GM21723 (cell line): ENCODE measurements at regions not wholly inside any gene's neighbourhood (a gene's known extent, or its start where the extent isn't known, plus 50 kb on each side); places are given as distances from the start of the nearest gene placed in this dataset.

Source experiments
- ATAC-seq: cut with Tn5 transposase; IDR thresholded peaks from one replicate; pipeline ENCODE4 v1.9.1; 2021; ENCODE audit warnings: mild to moderate bottlenecking, moderate library complexity; ENCODE audit not compliant: unreplicated experiment

DNA sequence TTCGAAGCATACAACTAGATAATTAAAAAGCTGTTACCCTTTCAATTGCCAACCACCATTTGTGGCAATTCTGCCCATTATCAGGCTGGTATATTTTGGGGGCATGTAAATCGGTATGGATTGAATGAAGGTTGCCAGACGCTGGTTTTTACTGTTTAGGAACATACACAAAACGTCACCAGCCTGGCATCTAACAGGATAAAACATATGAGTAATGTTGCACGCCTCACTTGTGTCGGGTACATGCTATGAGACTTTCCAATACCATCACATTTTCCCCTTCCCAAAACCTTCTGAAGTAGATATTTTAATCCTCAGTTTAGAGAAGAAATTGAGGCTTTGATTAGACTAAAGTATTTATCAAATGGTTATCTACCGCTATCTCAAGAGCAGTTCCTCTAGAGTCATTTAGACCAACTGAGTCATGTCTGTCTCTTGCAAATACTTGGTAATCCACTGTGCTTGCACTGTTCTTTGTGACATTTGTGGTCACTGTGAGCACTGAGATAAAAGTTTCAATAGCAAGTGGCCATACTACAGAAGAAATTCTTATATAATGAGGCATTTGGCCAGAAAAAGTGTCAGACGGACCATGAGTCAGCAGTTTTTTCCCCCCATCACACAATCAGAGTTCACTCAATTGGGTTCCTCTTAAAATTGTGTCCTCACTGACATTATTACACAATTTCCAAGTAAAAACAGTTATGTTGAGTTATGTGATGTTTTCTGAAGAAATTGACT lies 498.7 kb downstream of the NXPH1 start:
- ATAC-seq: no peak

DNA sequence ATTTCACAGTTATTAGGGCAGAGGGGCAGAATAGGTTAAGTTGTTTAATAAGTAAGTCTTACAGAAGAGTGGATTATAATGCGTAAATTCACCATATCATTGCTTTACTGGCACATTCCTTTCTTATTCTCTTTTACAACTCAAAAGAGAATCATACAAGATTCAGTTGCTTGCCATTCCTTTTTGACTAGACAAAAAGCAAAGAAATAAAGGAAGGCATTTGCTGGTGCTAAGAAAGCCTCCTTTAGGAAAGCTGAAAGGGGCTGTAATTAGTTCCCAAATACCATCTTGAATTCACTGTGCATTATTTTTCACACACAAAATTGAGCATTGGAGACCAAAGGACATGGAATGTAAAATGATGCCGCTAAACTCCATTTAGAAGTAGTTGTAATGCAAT lies 499.3 kb downstream of the NXPH1 start:
- no peak for ATAC-seq

DNA sequence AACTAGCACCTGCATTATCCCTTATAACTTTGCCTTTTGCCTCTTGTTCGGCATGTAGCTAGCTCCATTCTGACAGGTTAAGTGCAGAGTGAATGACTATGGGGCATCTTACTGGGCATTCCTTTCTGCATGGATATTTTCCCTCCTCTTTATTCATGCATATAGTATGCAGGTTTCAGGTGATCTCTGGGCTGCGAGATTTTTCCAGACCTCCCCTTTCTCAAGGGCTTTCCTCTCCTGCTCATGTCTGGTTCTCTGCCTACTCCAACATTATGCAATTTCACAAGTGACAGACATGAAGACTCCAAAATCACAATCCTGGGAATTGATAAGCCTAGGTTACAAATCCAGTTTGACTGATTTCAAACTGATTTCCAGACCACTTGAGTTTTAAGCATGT lies 503.8 kb downstream of the NXPH1 start:
- no peak for ATAC-seq

DNA sequence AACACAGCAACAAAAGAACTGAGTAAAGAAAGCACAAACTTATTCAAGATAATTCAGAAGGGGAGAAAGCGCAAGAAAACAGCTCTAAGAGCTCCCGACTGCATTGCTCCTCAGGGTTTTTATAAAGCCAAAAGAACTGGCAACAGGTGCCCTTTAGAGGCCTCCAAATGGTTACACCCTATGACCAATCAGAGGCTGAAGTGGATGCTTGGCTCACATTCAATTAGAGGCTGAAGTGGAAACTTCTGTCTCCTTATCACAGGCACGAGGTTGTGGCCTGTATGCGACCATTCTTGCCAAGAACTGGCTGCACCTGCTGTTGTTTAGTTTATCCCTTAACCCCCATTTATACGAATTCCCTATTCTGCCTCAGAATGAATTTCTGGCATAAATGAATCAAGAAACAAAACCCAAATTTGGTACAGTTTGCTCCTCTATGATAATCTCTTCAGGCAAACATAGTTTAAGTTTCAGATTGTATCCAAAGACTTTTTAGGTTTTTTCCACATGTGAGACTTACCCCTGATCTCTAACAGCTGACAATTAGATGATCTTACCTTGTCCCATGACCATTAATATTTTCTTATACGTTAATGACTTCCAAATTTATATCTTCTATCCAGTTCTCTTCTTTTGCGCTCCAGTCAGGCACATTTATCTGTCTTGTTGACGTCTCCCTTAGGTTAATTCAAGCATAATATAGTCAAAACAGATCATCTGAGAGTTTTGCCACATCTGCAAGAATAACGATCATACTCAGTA lies 504.8 kb downstream of the NXPH1 start:
- no peak for ATAC-seq

DNA sequence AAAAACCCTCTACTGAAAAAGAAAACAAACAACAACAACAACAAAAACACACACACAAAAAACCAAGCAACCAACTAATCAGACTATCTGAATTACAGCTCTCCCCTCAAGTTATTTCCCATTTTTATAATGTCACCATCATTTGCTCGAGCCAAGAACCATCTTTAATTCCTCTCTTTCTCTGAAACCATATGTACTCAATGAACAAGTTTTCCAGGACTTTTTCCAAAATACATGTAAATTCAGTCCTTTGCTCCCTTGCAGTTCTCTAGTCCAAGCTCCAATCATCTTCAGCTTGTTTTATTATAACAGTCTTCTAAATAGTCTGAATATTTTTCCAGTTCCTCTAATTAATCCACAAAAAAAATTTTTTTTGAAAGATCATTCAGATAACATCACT lies 506.0 kb downstream of the NXPH1 start:
- no peak for ATAC-seq

DNA sequence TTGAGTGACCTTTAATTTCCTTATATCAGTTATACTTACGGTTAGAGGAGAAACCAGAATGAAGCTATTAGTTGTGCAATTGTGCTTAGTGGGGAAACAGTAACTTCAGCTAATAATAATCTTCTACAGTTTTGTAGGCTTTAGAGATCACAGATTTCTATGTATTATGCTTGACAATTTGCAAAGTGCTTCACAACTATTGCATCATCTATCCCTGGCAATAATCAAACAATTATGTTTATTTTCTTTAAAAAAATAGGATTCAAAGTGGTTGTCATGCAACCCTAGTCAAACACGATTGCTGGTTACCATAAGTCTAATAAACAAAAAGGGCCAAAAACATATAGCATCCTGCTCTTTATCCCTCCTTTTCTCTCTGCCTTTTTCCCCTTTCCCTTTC lies 530.3 kb downstream of the NXPH1 start:
- ATAC-seq: no peak

DNA sequence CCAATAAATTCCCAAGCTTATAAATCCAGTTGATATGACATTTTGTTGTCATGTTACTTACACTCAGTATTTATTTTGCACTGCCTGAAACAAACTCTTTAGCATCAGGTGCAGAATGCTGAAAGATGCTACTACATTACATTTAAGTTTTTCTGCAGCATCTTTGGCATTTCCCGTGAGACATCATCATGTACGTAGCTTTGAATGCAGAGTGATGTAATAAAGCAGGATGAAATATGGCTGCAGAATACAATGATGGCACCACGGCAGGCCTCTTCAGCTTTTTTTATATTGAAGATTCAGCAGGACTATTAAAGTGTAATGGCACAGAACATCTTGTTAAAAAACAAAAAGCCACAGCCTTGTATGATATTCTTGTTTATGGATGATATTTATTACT lies 531.8 kb downstream of the NXPH1 start:
- no peak for ATAC-seq

DNA sequence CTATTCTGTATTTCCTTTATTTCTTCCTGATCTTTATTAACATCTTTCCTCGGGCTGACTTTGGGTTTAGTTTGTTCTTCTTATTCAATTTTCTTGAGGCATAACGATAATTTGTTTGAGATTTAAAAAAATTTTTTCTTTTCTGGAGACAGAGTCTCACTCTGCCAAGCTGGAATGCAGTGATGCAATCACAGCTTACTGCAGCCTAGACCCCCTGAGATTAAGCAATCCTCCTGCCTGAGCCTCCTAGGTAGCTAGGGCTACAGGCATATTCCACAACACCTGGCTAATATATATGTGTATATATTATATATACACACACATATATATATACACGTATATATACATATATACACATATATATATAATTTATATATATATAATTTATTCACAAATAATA lies 540.2 kb downstream of the NXPH1 start:
- ATAC-seq: no peak

DNA sequence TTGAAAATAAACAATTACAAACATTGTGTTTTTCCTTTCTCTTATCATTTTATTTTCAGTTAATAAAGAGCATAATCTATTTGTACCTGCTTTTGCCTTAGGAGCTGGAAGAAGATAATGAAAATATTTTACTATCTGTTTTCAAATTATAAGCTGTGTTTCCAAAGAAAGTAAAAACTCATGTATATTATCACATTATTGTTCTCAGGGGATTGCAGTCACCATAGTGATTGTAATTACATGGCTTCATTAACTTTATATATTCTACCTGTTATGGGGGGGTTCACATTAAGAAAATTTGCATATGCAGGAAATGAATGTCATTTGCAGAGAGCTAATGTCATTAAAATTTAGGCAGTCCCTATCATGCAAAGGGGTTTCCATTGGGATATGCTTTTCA lies 542.3 kb downstream of the NXPH1 start:
- ATAC-seq: no peak

DNA sequence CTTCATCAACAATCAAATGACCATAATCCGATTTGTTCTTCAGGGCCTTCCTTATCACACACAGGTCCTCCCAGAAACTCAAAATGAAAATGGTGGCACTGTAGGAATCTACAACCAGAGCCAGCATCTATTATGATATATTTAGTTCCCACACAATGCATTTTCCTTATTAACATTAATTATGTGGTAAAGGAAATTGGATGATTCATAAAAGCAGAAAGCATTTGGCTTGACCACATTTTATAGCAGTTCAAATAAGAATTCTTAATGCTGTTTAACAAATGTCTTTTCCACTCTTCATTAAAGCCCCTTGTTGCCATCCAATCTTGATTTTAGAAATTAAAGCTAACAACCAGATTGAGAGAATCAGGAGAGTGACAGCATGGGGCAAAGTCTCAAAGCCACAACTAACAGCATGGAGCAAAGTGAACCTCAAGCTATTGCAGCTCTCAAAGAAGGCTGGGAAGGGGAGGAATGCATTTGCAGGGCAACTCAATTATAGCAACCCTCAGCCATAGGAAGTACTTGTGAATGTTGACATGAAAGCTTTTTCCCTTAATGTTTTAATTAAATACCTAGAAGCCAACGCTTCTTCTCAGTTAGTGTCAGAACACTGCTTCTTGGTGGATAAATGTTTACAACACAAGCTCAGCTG lies 549.1 kb downstream of the NXPH1 start:
- no peak for ATAC-seq

DNA sequence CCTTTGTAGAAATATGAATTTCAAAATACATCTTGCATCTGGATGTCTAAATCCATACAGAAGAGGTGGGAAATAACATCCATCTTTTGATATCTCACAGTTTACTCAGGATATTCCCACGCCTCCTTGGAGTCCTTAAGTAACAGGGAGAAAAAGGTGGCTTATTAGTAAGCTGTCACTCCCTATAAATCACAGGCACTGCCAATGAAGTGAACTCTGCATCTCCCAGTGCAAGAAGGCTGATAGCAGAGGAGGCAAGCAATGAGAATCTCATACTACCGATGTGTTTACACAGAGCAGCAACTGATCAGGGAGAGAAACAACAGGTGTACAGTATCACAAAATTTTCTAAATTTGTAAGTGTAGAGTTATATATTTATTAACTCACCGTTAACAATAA lies 551.8 kb downstream of the NXPH1 start:
- ATAC-seq: no peak

DNA sequence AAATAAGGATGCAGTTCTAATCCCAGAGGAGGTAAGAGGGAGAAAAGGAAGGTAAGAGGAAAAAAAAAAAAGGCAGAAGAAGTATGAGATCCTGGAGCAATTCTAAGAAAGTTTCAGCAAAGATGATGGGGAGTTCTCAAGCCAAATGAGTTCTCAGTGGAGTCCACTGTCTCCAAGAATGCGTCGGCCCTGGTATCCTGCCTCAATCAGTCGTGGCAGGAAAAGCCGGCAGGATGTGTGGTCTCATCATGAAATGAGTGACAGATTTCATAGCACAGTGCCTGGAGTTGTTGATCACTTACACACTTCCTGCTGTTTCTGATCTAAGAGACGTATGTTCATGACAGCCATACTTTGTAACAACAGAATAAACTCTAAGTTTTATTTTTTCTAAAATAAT lies 554.9 kb downstream of the NXPH1 start:
- no peak for ATAC-seq

DNA sequence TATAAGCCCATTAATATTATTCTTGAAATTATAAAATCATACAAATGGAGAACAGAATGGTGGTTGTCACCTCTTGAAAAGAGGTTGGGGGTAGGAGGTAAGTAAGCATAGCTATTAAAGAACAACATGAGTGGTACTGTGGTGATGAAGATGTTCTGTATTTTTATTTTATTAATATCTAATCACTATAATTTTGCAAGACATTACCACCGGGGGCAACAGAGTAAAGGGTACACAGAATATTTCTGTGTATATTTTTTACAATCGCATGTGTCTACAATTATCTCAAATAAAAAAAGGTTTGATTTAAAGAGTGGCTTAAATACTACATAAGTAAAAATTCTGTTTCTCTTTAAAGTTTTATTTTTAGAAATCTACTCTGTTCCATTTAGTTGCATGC lies 557.8 kb downstream of the NXPH1 start:
- no peak for ATAC-seq

DNA sequence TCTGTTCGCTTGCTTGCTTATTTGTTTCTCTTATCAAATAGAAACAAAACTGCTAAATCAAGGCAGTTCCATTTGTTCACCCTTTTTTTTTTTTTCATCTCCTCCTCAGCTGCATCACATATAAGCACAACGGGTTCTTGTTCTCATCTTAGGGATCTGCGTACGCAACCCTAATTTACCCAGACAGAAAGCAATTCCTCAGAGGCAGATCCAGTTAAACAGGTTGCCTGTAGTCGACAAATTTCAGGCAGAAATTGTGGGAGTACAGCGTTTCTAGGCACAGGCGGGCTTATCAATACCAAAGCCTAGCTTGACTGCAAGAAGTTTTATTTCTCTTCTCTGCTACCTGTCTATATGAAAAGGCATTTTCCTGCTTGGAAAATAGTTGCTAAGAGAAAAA lies 565.4 kb downstream of the NXPH1 start:
- no peak for ATAC-seq

DNA sequence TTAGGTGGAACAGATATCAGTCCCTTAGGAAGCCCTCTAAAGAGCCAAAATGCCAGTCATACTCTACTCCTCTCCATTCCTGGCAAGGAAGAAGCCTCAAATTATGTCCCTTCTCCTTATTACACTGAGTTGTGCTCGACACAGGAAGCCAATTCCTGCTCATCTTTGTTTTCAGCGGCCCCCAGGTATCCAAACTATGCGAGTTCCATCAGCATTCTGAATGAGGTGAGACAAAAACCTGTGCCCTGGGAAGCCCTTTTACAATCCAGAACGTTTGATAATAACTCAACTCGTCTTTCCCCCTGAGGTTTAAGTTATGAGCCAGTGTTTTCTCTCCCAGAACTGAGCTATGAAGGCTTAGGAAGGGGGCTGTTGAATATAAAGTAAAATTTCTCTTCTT lies 580.5 kb downstream of the NXPH1 start:
- no peak for ATAC-seq

DNA sequence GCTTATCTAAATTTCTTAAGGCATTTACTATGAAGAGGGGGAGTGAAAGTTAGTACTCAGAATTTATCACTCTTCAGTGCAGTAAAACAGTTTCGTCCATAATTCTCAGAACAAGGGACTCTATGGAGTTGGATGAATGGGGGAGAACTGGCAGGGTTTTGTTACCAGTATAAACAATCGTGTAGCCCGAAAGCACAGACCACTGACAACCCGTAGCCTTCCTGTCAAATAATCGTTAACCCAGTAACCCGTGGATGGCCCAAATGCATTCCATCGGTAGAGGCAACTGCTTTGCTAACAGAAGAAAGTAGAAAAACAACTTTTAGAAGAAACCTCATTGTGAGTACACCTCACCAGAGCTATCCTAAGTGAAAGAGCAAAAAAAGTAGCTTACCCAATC lies 583.9 kb downstream of the NXPH1 start:
- no peak for ATAC-seq

DNA sequence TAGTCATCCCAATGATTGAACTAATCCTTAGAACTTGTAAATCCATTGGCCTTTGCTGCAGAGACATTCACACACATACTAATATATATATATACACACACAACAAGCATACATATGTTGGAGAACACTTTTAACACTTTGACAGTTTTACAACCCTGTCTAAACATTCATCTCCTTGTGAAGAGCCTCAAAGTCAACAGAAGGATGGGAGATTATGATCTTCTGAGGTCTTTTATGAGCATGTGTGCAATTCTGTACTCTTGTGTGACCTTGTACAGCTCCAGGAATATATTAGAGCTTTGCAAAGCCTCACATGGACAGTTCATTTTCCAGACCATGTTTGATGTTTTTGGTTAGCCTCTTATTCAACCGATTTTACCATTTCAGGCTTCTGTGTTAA lies 589.0 kb downstream of the NXPH1 start:
- ATAC-seq: no peak

DNA sequence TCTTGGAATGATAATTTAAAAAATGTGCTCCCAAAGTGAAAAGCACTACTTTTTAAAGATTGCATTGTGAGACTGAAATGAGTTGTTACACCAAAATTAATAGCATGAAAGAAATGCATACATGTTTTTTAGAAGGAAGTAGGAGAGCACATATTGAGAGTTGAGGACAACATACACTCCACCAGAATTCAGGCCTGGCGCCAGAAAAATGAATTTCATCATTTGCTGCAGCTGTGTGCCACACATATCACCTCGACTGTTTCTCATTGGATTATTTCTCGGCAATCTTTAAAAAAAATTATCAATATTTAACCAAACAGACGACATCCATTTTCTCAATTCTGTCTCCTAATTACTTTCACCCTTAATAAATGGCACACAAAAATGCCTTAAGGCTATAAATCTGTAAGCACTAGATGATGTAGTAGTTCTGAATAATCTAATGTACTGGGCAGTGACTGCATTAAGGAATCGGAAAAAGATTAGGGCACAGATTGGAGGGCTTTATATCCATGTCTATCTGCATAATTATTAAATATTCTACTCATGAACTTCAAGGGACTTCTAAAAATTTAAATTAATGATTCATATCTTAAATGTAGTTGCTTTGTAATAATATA lies 590.4 kb downstream of the NXPH1 start:
- no peak for ATAC-seq

DNA sequence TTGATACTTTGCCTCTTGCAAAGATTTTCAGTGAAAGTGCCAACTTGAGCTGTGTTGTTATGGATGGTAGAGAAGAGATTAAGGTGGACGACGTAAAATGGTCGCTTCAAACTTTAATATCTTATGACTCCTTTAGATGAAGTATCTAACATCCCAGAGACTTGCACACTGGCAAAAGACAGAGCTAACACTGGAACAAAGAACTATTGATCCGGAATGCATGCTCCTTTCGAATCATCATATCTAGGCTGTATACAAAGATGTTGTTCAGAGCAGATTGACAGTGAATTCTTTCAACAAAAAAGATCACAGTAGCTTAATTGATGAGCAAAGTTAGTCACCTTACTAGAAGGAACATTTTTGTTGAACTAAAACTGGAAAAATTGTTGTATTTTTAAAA lies 592.7 kb downstream of the NXPH1 start:
- no peak for ATAC-seq

DNA sequence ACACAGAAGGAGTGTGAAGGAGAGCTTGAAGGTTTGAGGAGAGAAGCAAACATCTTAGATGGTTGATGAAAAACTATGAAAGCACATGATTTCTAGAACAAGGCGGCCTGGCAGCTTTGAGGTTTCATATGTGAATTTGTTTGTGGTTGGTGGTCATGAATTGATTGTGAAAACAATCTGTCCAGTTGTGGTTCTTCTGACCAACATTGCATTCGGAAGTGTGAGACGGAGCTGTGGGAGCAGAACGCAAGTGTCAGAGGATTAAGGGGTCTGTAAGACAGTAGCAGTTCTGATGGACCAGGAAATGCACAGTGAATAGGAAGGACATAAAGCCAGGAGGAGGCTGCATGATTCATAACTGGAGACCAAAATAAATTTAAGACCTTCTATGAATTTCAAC lies 594.6 kb downstream of the NXPH1 start:
- ATAC-seq: no peak

DNA sequence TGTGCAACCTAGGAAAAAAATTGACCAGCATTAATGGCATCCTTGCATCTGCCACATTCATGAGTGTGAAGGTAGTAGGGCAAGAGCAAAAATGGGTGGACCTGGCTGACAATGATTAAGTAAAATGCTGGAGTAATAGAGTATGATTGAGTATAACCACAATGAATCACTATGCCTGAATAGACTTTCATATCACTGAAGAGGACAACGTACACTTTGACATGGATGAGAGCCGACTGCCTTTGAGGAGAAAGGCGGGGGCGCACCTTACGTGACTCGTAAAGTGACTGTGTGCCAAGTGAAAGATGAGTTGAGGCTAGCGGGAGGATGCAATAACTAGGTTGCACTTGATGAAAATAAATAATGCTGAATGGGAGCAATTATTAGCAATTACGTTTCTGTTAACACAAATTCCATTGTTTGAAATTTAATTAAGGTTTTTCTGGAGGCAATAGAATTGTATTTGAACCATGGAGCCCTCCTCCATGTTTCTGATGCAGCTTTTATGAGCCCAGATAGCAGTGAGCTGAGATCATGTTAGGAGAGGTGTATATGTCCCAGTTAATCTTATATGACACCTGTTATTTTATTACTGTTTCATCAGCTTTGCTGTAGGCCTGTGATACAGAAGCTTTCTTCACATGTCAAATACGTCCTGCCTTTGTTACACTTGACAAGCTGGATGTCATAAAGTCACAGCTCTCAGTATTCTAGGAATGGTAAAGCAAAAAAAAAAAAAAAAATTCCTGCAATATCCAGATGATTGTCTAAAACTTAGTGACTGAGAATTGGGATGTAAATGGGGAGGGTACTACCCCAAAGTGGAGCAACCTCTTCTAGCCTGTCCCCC lies 596.5 kb downstream of the NXPH1 start:
- no peak for ATAC-seq
